Erythroblast (primary cell): ENCODE measurements at regions not wholly inside any gene's neighbourhood (a gene's known extent, or its start where the extent isn't known, plus 50 kb on each side); places are given as distances from the start of the nearest gene placed in this dataset.
"Not testable (repeated sequence)": the region's sequence is repeated elsewhere in the genome, so short reads cannot be mapped to it uniquely, and the experiment has no call there.

Source experiments
- GATA1 ChIP-seq: IDR thresholded peaks from 2 replicates; pipeline ENCODE4 v1.6.1; 2011; ENCODE audit warnings: low read depth, mild to moderate bottlenecking, control low read depth, low read length, moderate library complexity
- POLR2A ChIP-seq: IDR thresholded peaks from 2 replicates; pipeline ENCODE4 v1.6.1; 2011; ENCODE audit warnings: mild to moderate bottlenecking, low read length

GRCh38 chr7:153989742-153990425 lies 62.3 kb upstream of the DPP6 start:
- not testable (repeated sequence) for TF ChIP-seq POLR2A, GATA1
